Neuron (in vitro differentiated cells): ENCODE measurements at regions not wholly inside any gene's neighbourhood (a gene's known extent, or its start where the extent isn't known, plus 50 kb on each side); places are given as distances from the start of the nearest gene placed in this dataset.

Experiments
- H2AFZ ChIP-seq: one replicate; pipeline ENCODE4 v1.6.1; 2013; ENCODE audit warnings: low read depth, mild to moderate bottlenecking, inconsistent platforms, low read length, moderate library complexity
- H3K27me3 ChIP-seq: one replicate; pipeline ENCODE4 v1.6.1; 2013; ENCODE audit warnings: low read length; ENCODE audit not compliant: insufficient read depth
- H3K36me3 ChIP-seq: one replicate; pipeline ENCODE4 v1.6.1; 2013; ENCODE audit warnings: low read length; ENCODE audit not compliant: insufficient read depth
- H3K4me1 ChIP-seq: one replicate; pipeline ENCODE4 v1.6.1; 2013; ENCODE audit warnings: low read length; ENCODE audit not compliant: insufficient read depth
- H3K4me3 ChIP-seq: 2 replicates; pipeline ENCODE4 v1.5.1; 2013; ENCODE audit warnings: mild to moderate bottlenecking, low read length, moderate library complexity
- H3K9me3 ChIP-seq: one replicate; pipeline ENCODE4 v1.6.1; 2013; ENCODE audit warnings: low read length

- Histone ChIP-seq H3K36me3 (no peaks in the 10 kb centered on the region), H3K27me3 (no peaks in the 10 kb centered on the region), H2AFZ (no peak overlapping the region), H3K4me1 (peaks cover 4% of the 10 kb centered on the region), H3K4me3 (no peak overlapping the region), H3K9me3 (no peaks in the 10 kb centered on the region)
Measured at GRCh38 chr14:51546603-51547258, 105.0 kb upstream of the FRMD6 start.

GRCh38 chr14:51547260-51547659 lies 104.5 kb upstream of the FRMD6 start:
- Histone ChIP-seq H2AFZ (no peak overlapping the region), H3K27me3 (no peaks in the 10 kb centered on the region), H3K4me1 (peaks cover 4% of the 10 kb centered on the region), H3K9me3 (no peaks in the 10 kb centered on the region), H3K36me3 (no peaks in the 10 kb centered on the region), H3K4me3 (no peak overlapping the region)

- H3K4me3 ChIP-seq = no peak overlapping the region
- no peaks in the 10 kb centered on the region for H3K9me3 ChIP-seq
- peaks cover 4% of the 10 kb centered on the region for H3K4me1 ChIP-seq
- no peaks in the 10 kb centered on the region for H3K27me3 ChIP-seq
- no peak overlapping the region for H2AFZ ChIP-seq
- H3K36me3 ChIP-seq = no peaks in the 10 kb centered on the region
Measured at GRCh38 chr14:51547701-51548100, 104.0 kb upstream of the FRMD6 start.

- Histone ChIP-seq H3K9me3 (no peaks in the 10 kb centered on the region), H3K4me1 (peaks cover 4% of the 10 kb centered on the region), H2AFZ (no peak overlapping the region), H3K27me3 (no peaks in the 10 kb centered on the region), H3K4me3 (no peak overlapping the region), H3K36me3 (no peaks in the 10 kb centered on the region)
Measured at GRCh38 chr14:51548187-51548586, 103.5 kb upstream of the FRMD6 start.

GRCh38 chr14:51550636-51551035 lies 101.1 kb upstream of the FRMD6 start:
- no peak overlapping the region for H3K4me3 ChIP-seq
- no peak overlapping the region for H2AFZ ChIP-seq
- H3K27me3 ChIP-seq = no peaks in the 10 kb centered on the region
- H3K9me3 ChIP-seq = no peaks in the 10 kb centered on the region
- H3K4me1 ChIP-seq = peaks cover 4% of the 10 kb centered on the region
- H3K36me3 ChIP-seq = no peaks in the 10 kb centered on the region

- H3K9me3 ChIP-seq = no peaks in the 10 kb centered on the region
- H2AFZ ChIP-seq = no peak overlapping the region
- H3K27me3 ChIP-seq = no peaks in the 10 kb centered on the region
- no peaks in the 10 kb centered on the region for H3K36me3 ChIP-seq
- H3K4me1 ChIP-seq = no peaks in the 10 kb centered on the region
- H3K4me3 ChIP-seq = no peak overlapping the region
Measured at GRCh38 chr14:51552275-51552674, 99.4 kb upstream of the FRMD6 start.

GRCh38 chr14:51552768-51553404 lies 98.8 kb upstream of the FRMD6 start:
- Histone ChIP-seq H3K4me1 (no peaks in the 10 kb centered on the region), H3K36me3 (no peaks in the 10 kb centered on the region), H3K9me3 (no peaks in the 10 kb centered on the region), H3K27me3 (no peaks in the 10 kb centered on the region), H2AFZ (no peak overlapping the region), H3K4me3 (no peak overlapping the region)

GRCh38 chr14:51554339-51554920 lies 97.3 kb upstream of the FRMD6 start:
- Histone ChIP-seq H3K4me3 (no peak overlapping the region), H3K36me3 (no peaks in the 10 kb centered on the region), H3K9me3 (no peaks in the 10 kb centered on the region), H3K27me3 (no peaks in the 10 kb centered on the region), H3K4me1 (no peaks in the 10 kb centered on the region), H2AFZ (no peak overlapping the region)

- Histone ChIP-seq H3K36me3 (no peaks in the 10 kb centered on the region), H3K4me3 (no peak overlapping the region), H2AFZ (no peak overlapping the region), H3K27me3 (no peaks in the 10 kb centered on the region), H3K9me3 (no peaks in the 10 kb centered on the region), H3K4me1 (no peaks in the 10 kb centered on the region)
Measured at GRCh38 chr14:51554953-51555352, 96.8 kb upstream of the FRMD6 start.

- H3K4me1 ChIP-seq = peaks cover 32% of the 10 kb centered on the region
- no peak overlapping the region for H2AFZ ChIP-seq
- no peak overlapping the region for H3K4me3 ChIP-seq
- H3K27me3 ChIP-seq = no peaks in the 10 kb centered on the region
- no peaks in the 10 kb centered on the region for H3K36me3 ChIP-seq
- H3K9me3 ChIP-seq = peaks cover 2% of the 10 kb centered on the region
Measured at GRCh38 chr14:51561141-51561540, 90.6 kb upstream of the FRMD6 start.

GRCh38 chr14:51562816-51563215 lies 88.9 kb upstream of the FRMD6 start:
- Histone ChIP-seq H3K27me3 (peaks cover 6% of the 10 kb centered on the region), H3K36me3 (no peaks in the 10 kb centered on the region), H2AFZ (no peak overlapping the region), H3K9me3 (peaks cover 5% of the 10 kb centered on the region), H3K4me1 (peaks cover 32% of the 10 kb centered on the region), H3K4me3 (no peak overlapping the region)

- Histone ChIP-seq H3K4me1 (peaks cover 32% of the 10 kb centered on the region), H2AFZ (no peak overlapping the region), H3K36me3 (no peaks in the 10 kb centered on the region), H3K9me3 (peaks cover 5% of the 10 kb centered on the region), H3K27me3 (peaks cover 13% of the 10 kb centered on the region), H3K4me3 (no peak overlapping the region)
Measured at GRCh38 chr14:51563560-51563959, 88.2 kb upstream of the FRMD6 start.

- H3K36me3 ChIP-seq = no peaks in the 10 kb centered on the region
- H2AFZ ChIP-seq = peak overlapping the region; percentile 82
- peaks cover 13% of the 10 kb centered on the region for H3K27me3 ChIP-seq
- no peak overlapping the region for H3K4me3 ChIP-seq
- H3K9me3 ChIP-seq = peaks cover 5% of the 10 kb centered on the region
- peaks cover 32% of the 10 kb centered on the region for H3K4me1 ChIP-seq
Measured at GRCh38 chr14:51564460-51564859, 87.2 kb upstream of the FRMD6 start.
